ENCODE measurements at regions not wholly inside any gene's neighbourhood (a gene's known extent, or its start where the extent isn't known, plus 50 kb on each side); places are given as distances from the start of the nearest gene placed in this dataset.

GRCh38 chr5:25459082-25459481 is 814.3 kb upstream of the CDH10 start:
- no peaks in the 10 kb centered on the region for H3K4me1 Mint-ChIP-seq (ENCODE audit: unreplicated experiment)
- no peaks in the 10 kb centered on the region for H3K36me3 Mint-ChIP-seq (ENCODE audit: unreplicated experiment)
- H3K9me3 Mint-ChIP-seq (ENCODE audit: unreplicated experiment), result peaks cover 10% of the 10 kb centered on the region
- no peak for DNase-seq (ENCODE audit: extremely low spot score, unreplicated experiment)
- H3K27me3 Mint-ChIP-seq (ENCODE audit: unreplicated experiment), result no peaks in the 10 kb centered on the region
- no peak overlapping the region for H3K4me3 Mint-ChIP-seq (ENCODE audit: unreplicated experiment)
- H3K27ac Mint-ChIP-seq (ENCODE audit: unreplicated experiment), result no peak overlapping the region
- no peak for TF ChIP-seq CTCF (IDR thresholded peaks at IDR 0.05)

GRCh38 chr5:25458628-25459027 is 813.9 kb upstream of the CDH10 start:
- Mint-ChIP-seq H3K27ac (ENCODE audit: unreplicated experiment) (no peak overlapping the region), H3K27me3 (ENCODE audit: unreplicated experiment) (no peaks in the 10 kb centered on the region), H3K9me3 (ENCODE audit: unreplicated experiment) (peaks cover 8% of the 10 kb centered on the region), H3K36me3 (ENCODE audit: unreplicated experiment) (no peaks in the 10 kb centered on the region), H3K4me3 (ENCODE audit: unreplicated experiment) (no peak overlapping the region), H3K4me1 (ENCODE audit: unreplicated experiment) (no peaks in the 10 kb centered on the region)
- TF ChIP-seq CTCF (IDR thresholded peaks at IDR 0.05), result no peak
- no peak for DNase-seq (ENCODE audit: extremely low spot score, unreplicated experiment)

- H3K36me3 Mint-ChIP-seq (ENCODE audit: unreplicated experiment), result no peaks in the 10 kb centered on the region
- H3K27ac Mint-ChIP-seq (ENCODE audit: unreplicated experiment), result no peak overlapping the region
- peaks cover 2% of the 10 kb centered on the region for H3K9me3 Mint-ChIP-seq (ENCODE audit: unreplicated experiment)
- H3K27me3 Mint-ChIP-seq (ENCODE audit: unreplicated experiment), result no peaks in the 10 kb centered on the region
- H3K4me3 Mint-ChIP-seq (ENCODE audit: unreplicated experiment), result no peak overlapping the region
- no peaks in the 10 kb centered on the region for H3K4me1 Mint-ChIP-seq (ENCODE audit: unreplicated experiment)
- TF ChIP-seq CTCF (IDR thresholded peaks at IDR 0.05), result no peak
- no peak for DNase-seq (ENCODE audit: extremely low spot score, unreplicated experiment)
Observed at GRCh38 chr5:25453500-25453899, 808.7 kb upstream of the CDH10 start.

GRCh38 chr5:25451294-25451693 is 806.5 kb upstream of the CDH10 start:
- no peak for DNase-seq (ENCODE audit: extremely low spot score, unreplicated experiment)
- Mint-ChIP-seq H3K27me3 (ENCODE audit: unreplicated experiment) (no peaks in the 10 kb centered on the region), H3K27ac (ENCODE audit: unreplicated experiment) (no peak overlapping the region), H3K4me1 (ENCODE audit: unreplicated experiment) (no peaks in the 10 kb centered on the region), H3K36me3 (ENCODE audit: unreplicated experiment) (no peaks in the 10 kb centered on the region), H3K4me3 (ENCODE audit: unreplicated experiment) (no peak overlapping the region), H3K9me3 (ENCODE audit: unreplicated experiment) (no peaks in the 10 kb centered on the region)
- no peak for TF ChIP-seq CTCF (IDR thresholded peaks at IDR 0.05)

GRCh38 chr5:25448646-25449045 is 803.9 kb upstream of the CDH10 start:
- Mint-ChIP-seq H3K27me3 (ENCODE audit: unreplicated experiment) (no peaks in the 10 kb centered on the region), H3K9me3 (ENCODE audit: unreplicated experiment) (no peaks in the 10 kb centered on the region), H3K36me3 (ENCODE audit: unreplicated experiment) (no peaks in the 10 kb centered on the region), H3K27ac (ENCODE audit: unreplicated experiment) (no peak overlapping the region), H3K4me1 (ENCODE audit: unreplicated experiment) (no peaks in the 10 kb centered on the region), H3K4me3 (ENCODE audit: unreplicated experiment) (no peak overlapping the region)
- no peak for TF ChIP-seq CTCF (IDR thresholded peaks at IDR 0.05)
- DNase-seq (ENCODE audit: extremely low spot score, unreplicated experiment), result no peak

Data from osteocyte (in vitro differentiated cells).